B cell (primary cell): ENCODE measurements at regions not wholly inside any gene's neighbourhood (a gene's known extent, or its start where the extent isn't known, plus 50 kb on each side); places are given as distances from the start of the nearest gene placed in this dataset.

ENCODE experiments used
- EZH2 ChIP-seq: IDR thresholded peaks from 2 replicates; pipeline ENCODE4 v1.6.1; 2012; ENCODE audit warnings: borderline replicate concordance, low read depth, mild to moderate bottlenecking, moderate library complexity, low read length; ENCODE audit not compliant: insufficient read depth, poor library complexity, severe bottlenecking
- TF ChIP-seq, protein P1 (sequence below): fragments of 200-600 bp; IDR thresholded peaks from one replicate; pipeline ENCODE4 v1.8.0; 2022; ENCODE audit warnings: antibody characterized with exemption, mild to moderate bottlenecking

DNA sequence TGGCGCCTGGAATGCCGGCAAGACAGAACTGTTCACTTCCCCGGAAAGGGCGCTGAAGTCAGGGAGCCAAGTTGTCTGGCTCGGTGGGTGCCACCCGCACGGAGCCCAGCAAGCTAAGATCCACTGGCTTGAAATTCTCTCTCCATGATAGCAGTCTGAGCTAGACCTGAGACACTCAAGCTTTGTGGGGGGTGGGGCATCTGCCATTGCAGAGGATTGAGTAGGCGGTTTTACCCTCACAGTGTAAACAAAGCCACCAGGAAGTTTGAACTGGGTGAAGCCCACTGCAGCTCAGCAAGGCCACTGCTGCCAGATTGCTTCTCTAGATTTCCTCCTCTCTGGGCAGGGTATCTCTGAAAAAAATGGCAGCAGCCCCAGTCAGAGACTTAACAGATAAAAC, 277.4 kb downstream of the SLCO4C1 start:
- TF ChIP-seq, protein P1, sequence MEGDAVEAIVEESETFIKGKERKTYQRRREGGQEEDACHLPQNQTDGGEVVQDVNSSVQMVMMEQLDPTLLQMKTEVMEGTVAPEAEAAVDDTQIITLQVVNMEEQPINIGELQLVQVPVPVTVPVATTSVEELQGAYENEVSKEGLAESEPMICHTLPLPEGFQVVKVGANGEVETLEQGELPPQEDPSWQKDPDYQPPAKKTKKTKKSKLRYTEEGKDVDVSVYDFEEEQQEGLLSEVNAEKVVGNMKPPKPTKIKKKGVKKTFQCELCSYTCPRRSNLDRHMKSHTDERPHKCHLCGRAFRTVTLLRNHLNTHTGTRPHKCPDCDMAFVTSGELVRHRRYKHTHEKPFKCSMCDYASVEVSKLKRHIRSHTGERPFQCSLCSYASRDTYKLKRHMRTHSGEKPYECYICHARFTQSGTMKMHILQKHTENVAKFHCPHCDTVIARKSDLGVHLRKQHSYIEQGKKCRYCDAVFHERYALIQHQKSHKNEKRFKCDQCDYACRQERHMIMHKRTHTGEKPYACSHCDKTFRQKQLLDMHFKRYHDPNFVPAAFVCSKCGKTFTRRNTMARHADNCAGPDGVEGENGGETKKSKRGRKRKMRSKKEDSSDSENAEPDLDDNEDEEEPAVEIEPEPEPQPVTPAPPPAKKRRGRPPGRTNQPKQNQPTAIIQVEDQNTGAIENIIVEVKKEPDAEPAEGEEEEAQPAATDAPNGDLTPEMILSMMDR: no peak
- no peak for TF ChIP-seq EZH2
